T-cell (primary cell): ENCODE measurements at regions not wholly inside any gene's neighbourhood (a gene's known extent, or its start where the extent isn't known, plus 50 kb on each side); places are given as distances from the start of the nearest gene placed in this dataset.
"Not testable (repeated sequence)": the region's sequence is repeated elsewhere in the genome, so short reads cannot be mapped to it uniquely, and the experiment has no call there.

ENCODE experiments used
- ATAC-seq, 4 experiments: fragments of 200-7000 bp in 3 of 4; fragments of 150-1000 bp in 1 of 4; cut with Tn5 transposase; replicated peaks in 1 of 4; 1 replicate in 3 of 4; 2 replicates in 1 of 4; pipeline ENCODE4 v1.10.0; 2021; ENCODE audit warnings: moderate library complexity in 3 of 4, mild to moderate bottlenecking in 2 of 4, moderate number of reproducible peaks in 1 of 4
- CTCF ChIA-PET, 2 donors: fragments of 300-600 bp; sonication (Branson Sonifier 250); formaldehyde crosslinking; loops; one replicate each; lab custom pipeline; 2022; ENCODE audit warnings: antibody characterized with exemption in 2 of 2; lab: Charles Lee
- POLR2A ChIA-PET, 2 donors: fragments of 300-600 bp; sonication (Branson Sonifier 250); formaldehyde crosslinking; loops; one replicate each; lab custom pipeline; 2022; ENCODE audit warnings: antibody characterized with exemption in 2 of 2; lab: Charles Lee
- DNase-seq, 35 experiments: peaks; one replicate each; pipeline versions ENCODE4 v3.0.0 to v3.0.0-alpha.2; 2013 to 2023
- H3K27ac ChIP-seq: one replicate; pipeline ENCODE4 v1.5.1; 2013; ENCODE audit warnings: low read length
- H3K27me3 ChIP-seq, 2 experiments: replicated peaks in 1 of 2; 1 replicate in 1 of 2; 2 replicates in 1 of 2; pipeline versions ENCODE4 v1.6.1 to v1.7.0; 2013; ENCODE audit warnings: low read length in 1 of 2, mixed read lengths in 1 of 2; ENCODE audit not compliant: control insufficient read depth in 2 of 2, insufficient read depth in 2 of 2; ENCODE audit errors: extremely low read depth in 1 of 2
- H3K36me3 ChIP-seq, 2 donors: 1 replicate in 1 of 2; 2 replicates in 1 of 2; pipeline versions ENCODE4 v1.6.1 to v1.7.0; 2013; ENCODE audit warnings: low read length in 1 of 2; ENCODE audit not compliant: control insufficient read depth in 2 of 2, insufficient read depth in 1 of 2; ENCODE audit errors: extremely low read depth in 1 of 2
- H3K4me1 ChIP-seq, 2 experiments: 1 replicate in 1 of 2; 2 replicates in 1 of 2; pipeline versions ENCODE4 v1.6.1 to v1.7.0; 2013; ENCODE audit warnings: low read length in 2 of 2, mixed read lengths in 1 of 2; ENCODE audit not compliant: insufficient read depth in 2 of 2, control insufficient read depth in 1 of 2; ENCODE audit errors: extremely low read depth in 1 of 2
- H3K4me3 ChIP-seq, 2 donors: 1 replicate in 1 of 2; 2 replicates in 1 of 2; pipeline versions ENCODE4 v1.5.1 to v1.7.0; 2013; ENCODE audit warnings: mild to moderate bottlenecking in 2 of 2, low read length in 1 of 2, moderate library complexity in 1 of 2; ENCODE audit not compliant: control insufficient read depth in 1 of 2; ENCODE audit errors: extremely low read depth in 1 of 2
- H3K9me3 ChIP-seq: 2 replicates; pipeline ENCODE4 v1.7.0; 2013
- H3K27ac Mint-ChIP-seq, 2 donors: one replicate each; pipeline ENCODE4 v1.8.0; 2020 to 2021; ENCODE audit warnings: mild to moderate bottlenecking in 2 of 2, mixed read lengths in 2 of 2
- H3K27me3 Mint-ChIP-seq, 2 donors: one replicate each; pipeline ENCODE4 v1.8.0; 2021 to 2022; ENCODE audit warnings: mixed read lengths in 2 of 2
- H3K36me3 Mint-ChIP-seq: one replicate; pipeline ENCODE4 v1.8.0; 2021; ENCODE audit warnings: mixed read lengths
- H3K4me1 Mint-ChIP-seq, 3 donors: one replicate each; pipeline ENCODE4 v1.8.0; 2020 to 2022; ENCODE audit warnings: mixed read lengths in 3 of 3, mild to moderate bottlenecking in 1 of 3
- H3K4me3 Mint-ChIP-seq, 3 donors: one replicate each; pipeline ENCODE4 v1.8.0; 2020 to 2022; ENCODE audit warnings: mild to moderate bottlenecking in 3 of 3, mixed read lengths in 3 of 3, moderate library complexity in 3 of 3
- H3K9me3 Mint-ChIP-seq, 3 donors: one replicate each; pipeline ENCODE4 v1.8.0; 2020 to 2022; ENCODE audit warnings: mixed read lengths in 3 of 3
- WGBS: methylation state at CpG from one replicate; pipeline ENCODE4 v1.1.5; 2013; ENCODE audit warnings: missing lambda C conversion rate; ENCODE audit not compliant: insufficient coverage; 5-methylcytosine and 5-hydroxymethylcytosine counted together

GRCh38 chr1:173370586-173370985, 106.5 kb upstream of the PRDX6 start:
- POLR2A ChIA-PET, H3K27ac Mint-ChIP-seq, ATAC-seq, CTCF ChIA-PET, H3K27ac ChIP-seq, H3K4me3 Mint-ChIP-seq, H3K36me3 ChIP-seq, H3K9me3 ChIP-seq, H3K4me3 ChIP-seq, H3K27me3 ChIP-seq, H3K4me1 Mint-ChIP-seq, H3K27me3 Mint-ChIP-seq, H3K9me3 Mint-ChIP-seq, H3K4me1 ChIP-seq, DNase-seq: not testable (repeated sequence)
- H3K36me3 Mint-ChIP-seq: peaks cover 28% of the 10 kb centered on the region
- no CpG with 5 or more reads among the region's 3 CpGs for WGBS

GRCh38 chr1:173376065-173376464, 101.1 kb upstream of the PRDX6 start:
- H3K27me3 ChIP-seq, POLR2A ChIA-PET, H3K4me3 Mint-ChIP-seq, DNase-seq, H3K27ac ChIP-seq, H3K27ac Mint-ChIP-seq, H3K27me3 Mint-ChIP-seq, H3K4me3 ChIP-seq, H3K9me3 ChIP-seq, H3K4me1 ChIP-seq, H3K4me1 Mint-ChIP-seq, ATAC-seq, CTCF ChIA-PET, H3K36me3 ChIP-seq: not testable (repeated sequence)
- Mint-ChIP-seq H3K9me3 (peaks cover 12 to 24% (median 14%) of the 10 kb centered on the region in 3 donors), H3K36me3 (peaks cover 35% of the 10 kb centered on the region)
- no CpG with 5 or more reads among the region's 1 CpG for WGBS

- H3K9me3 Mint-ChIP-seq: peaks cover 12 to 24% (median 14%) of the 10 kb centered on the region in 3 donors
- Histone ChIP-seq H3K36me3 (no peaks in the 10 kb centered on the region), H3K9me3 (no peaks in the 10 kb centered on the region), H3K27ac (no peak overlapping the region), H3K27me3 (no peaks in the 10 kb centered on the region), H3K4me1 (no peaks in the 10 kb centered on the region), H3K4me3 (no peak overlapping the region)
- WGBS: 94% methylated on average over 13 of the region's 13 CpGs
- no peaks in the 10 kb centered on the region for H3K4me1 Mint-ChIP-seq
- ChIA-PET POLR2A (no interaction called here), CTCF (no interaction called here)
- no peak for DNase-seq
- peaks cover 39% of the 10 kb centered on the region for H3K36me3 Mint-ChIP-seq
- no peak for ATAC-seq
- no peaks in the 10 kb centered on the region for H3K27me3 Mint-ChIP-seq
- H3K27ac Mint-ChIP-seq: no peak overlapping the region
- H3K4me3 Mint-ChIP-seq: no peak overlapping the region
Measured at GRCh38 chr1:173377266-173377665, 99.9 kb upstream of the PRDX6 start.

DNA sequence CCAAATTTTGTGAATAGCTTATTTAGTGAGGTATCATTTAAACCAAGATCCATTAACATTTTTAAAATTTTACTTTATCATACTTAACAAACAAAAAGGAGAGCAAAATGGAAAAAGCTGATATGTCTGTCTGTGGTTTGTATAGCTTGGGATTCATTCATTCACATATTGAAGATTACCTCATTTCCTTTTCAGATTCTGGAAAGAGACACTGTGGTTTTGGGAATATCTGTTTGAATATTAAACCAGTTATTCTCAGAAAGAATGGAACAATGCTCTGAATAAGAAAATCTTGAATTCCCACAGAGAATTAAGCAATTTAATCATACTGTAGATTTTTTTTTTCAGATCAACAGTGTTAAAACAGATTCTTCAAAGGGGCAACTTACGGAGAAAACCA, 93.8 kb upstream of the PRDX6 start:
- no peak overlapping the region for H3K4me3 ChIP-seq

GRCh38 chr1:173388352-173388751, 88.8 kb upstream of the PRDX6 start:
- no peak overlapping the region for H3K27ac ChIP-seq
- DNase-seq (no peak), ATAC-seq (no peak)
- WGBS: no CpG with 5 or more reads among the region's 1 CpG
- H3K36me3 ChIP-seq: no peaks in the 10 kb centered on the region
- Mint-ChIP-seq H3K4me1 (no peaks in the 10 kb centered on the region), H3K36me3 (peaks cover 36% of the 10 kb centered on the region), H3K27me3 (no peaks in the 10 kb centered on the region), H3K4me3 (no peak overlapping the region), H3K9me3 (no peaks in the 10 kb centered on the region), H3K27ac (no peak overlapping the region)
- no peaks in the 10 kb centered on the region for H3K4me1 ChIP-seq
- no peaks in the 10 kb centered on the region for H3K27me3 ChIP-seq
- ChIA-PET CTCF (no interaction called here), POLR2A (no interaction called here)
- H3K9me3 ChIP-seq: no peaks in the 10 kb centered on the region
- no peak overlapping the region for H3K4me3 ChIP-seq

More for the DNA sequence above, 93.8 kb upstream of the PRDX6 start:
- no peaks in the 10 kb centered on the region for H3K9me3 ChIP-seq
- ChIA-PET CTCF (interaction anchor here in 1 of 2 donors (0.6 kb wide), 2 partner anchors 259 to 1816 kb away, joined by 3 to 4 read pairs; no protein-coding TSS in a partner anchor), POLR2A (interaction anchor here in 1 of 2 donors (0.6 kb wide), 1 partner anchor 504 kb away, joined by 3 read pairs; no protein-coding TSS in a partner anchor)
- Mint-ChIP-seq H3K27ac (no peak overlapping the region), H3K4me3 (no peak overlapping the region), H3K27me3 (no peaks in the 10 kb centered on the region), H3K4me1 (no peaks in the 10 kb centered on the region), H3K9me3 (no peaks in the 10 kb centered on the region), H3K36me3 (peaks cover 36% of the 10 kb centered on the region)
- no peaks in the 10 kb centered on the region for H3K36me3 ChIP-seq
- no peak for ATAC-seq
- no peaks in the 10 kb centered on the region for H3K27me3 ChIP-seq
- H3K27ac ChIP-seq: no peak overlapping the region
- DNase-seq: no peak
- WGBS: 80% methylated on average over 1 of the region's 1 CpG
- no peaks in the 10 kb centered on the region for H3K4me1 ChIP-seq

- ChIA-PET CTCF (no interaction called here), POLR2A (no interaction called here)
- Histone ChIP-seq H3K9me3 (no peaks in the 10 kb centered on the region), H3K4me3 (no peak overlapping the region), H3K27ac (no peak overlapping the region), H3K27me3 (no peaks in the 10 kb centered on the region), H3K36me3 (no peaks in the 10 kb centered on the region), H3K4me1 (no peaks in the 10 kb centered on the region)
- no peak for DNase-seq
- H3K36me3 Mint-ChIP-seq: peaks cover 23% of the 10 kb centered on the region
- ATAC-seq: no peak
- H3K9me3 Mint-ChIP-seq: no peaks in the 10 kb centered on the region
- H3K4me1 Mint-ChIP-seq: no peaks in the 10 kb centered on the region
- no peaks in the 10 kb centered on the region for H3K27me3 Mint-ChIP-seq
- no peak overlapping the region for H3K27ac Mint-ChIP-seq
- 87% methylated on average over 7 of the region's 8 CpGs for WGBS
- H3K4me3 Mint-ChIP-seq: no peak overlapping the region
Measured at GRCh38 chr1:173392895-173393658, 84.1 kb upstream of the PRDX6 start.
